IMR-90 (cell line): ENCODE measurements at regions not wholly inside any gene's neighbourhood (a gene's known extent, or its start where the extent isn't known, plus 50 kb on each side); places are given as distances from the start of the nearest gene placed in this dataset.

Experiments
- ATAC-seq: fragments of 200-7000 bp; cut with Tn5 transposase; 2 replicates; pipeline ENCODE4 v1.9.1; 2020; ENCODE audit warnings: low read depth, mild to moderate bottlenecking, moderate library complexity
- BruUV-seq: library from RNA; stranded (reverse); fragments of 400-500 nt; replicated peaks from 2 replicates; lab custom pipeline; 2021; lab: Mats Ljungman, UMichigan
- CTCF ChIA-PET: fragments of 300-600 bp; formaldehyde crosslinking; extraction: SDS; loops from one replicate; lab custom pipeline; 2021; ENCODE audit warnings: antibody characterized with exemption; lab: Yijun Ruan, JAX
- POLR2A ChIA-PET: fragments of 300-600 bp; sonication (Branson Sonifier 250); formaldehyde crosslinking; loops from one replicate; lab custom pipeline; 2022; ENCODE audit warnings: antibody characterized with exemption; ENCODE audit not compliant: unreplicated experiment; lab: Charles Lee
- DNase-seq: peaks from one replicate; pipeline ENCODE4 v3.0.0; 2013
- H2AFZ ChIP-seq: replicated peaks from 2 replicates; pipeline ENCODE3; 2013; ENCODE audit warnings: low read length, mild to moderate bottlenecking; ENCODE audit not compliant: poor library complexity
- H2AK5ac ChIP-seq: 2 replicates; pipeline ENCODE4 v1.6.1; 2013; ENCODE audit warnings: low read depth, low read length, inconsistent platforms
- H2AK9ac ChIP-seq: replicated peaks from 2 replicates; pipeline ENCODE3; 2013; ENCODE audit warnings: mild to moderate bottlenecking, low read depth, low read length, moderate library complexity; ENCODE audit not compliant: poor library complexity
- H2BK120ac ChIP-seq: 2 replicates; pipeline ENCODE4 v1.6.1; 2013; ENCODE audit warnings: low read depth, low read length, inconsistent platforms
- H2BK15ac ChIP-seq: 3 replicates; pipeline ENCODE4 v1.6.1; 2013; ENCODE audit warnings: low read depth, low read length, inconsistent platforms
- H2BK20ac ChIP-seq: 2 replicates; pipeline ENCODE4 v1.6.1; 2013; ENCODE audit warnings: low read depth, mild to moderate bottlenecking, inconsistent platforms, low read length, moderate library complexity
- H2BK5ac ChIP-seq: 2 replicates; pipeline ENCODE4 v1.6.1; 2013; ENCODE audit warnings: mild to moderate bottlenecking, low read depth, low read length, inconsistent platforms; ENCODE audit not compliant: poor library complexity, severe bottlenecking
- H3K14ac ChIP-seq: replicated peaks from 2 replicates; pipeline ENCODE4 v1.6.1; 2013; ENCODE audit warnings: low read depth, low read length, inconsistent platforms
- H3K18ac ChIP-seq: 2 replicates; pipeline ENCODE4 v1.6.1; 2013; ENCODE audit warnings: low read depth, low read length, control low read depth
- H3K23ac ChIP-seq: 2 replicates; pipeline ENCODE4 v1.6.1; 2013; ENCODE audit warnings: low read depth, low read length, inconsistent platforms
- H3K27ac ChIP-seq: 2 replicates; pipeline ENCODE4 v1.5.1; 2013; ENCODE audit warnings: mild to moderate bottlenecking, control low read depth, low read length; ENCODE audit not compliant: insufficient read depth
- H3K27me3 ChIP-seq: 2 replicates; pipeline ENCODE4 v1.6.1; 2013; ENCODE audit warnings: low read length; ENCODE audit not compliant: control insufficient read depth, insufficient read depth
- H3K36me3 ChIP-seq: 2 replicates; pipeline ENCODE4 v1.6.1; 2013; ENCODE audit warnings: low read length, mixed read lengths; ENCODE audit not compliant: control insufficient read depth, insufficient read depth
- H3K4ac ChIP-seq: 2 replicates; pipeline ENCODE4 v1.6.1; 2013; ENCODE audit warnings: low read depth, low read length, inconsistent platforms
- H3K4me1 ChIP-seq: 2 replicates; pipeline ENCODE4 v1.6.1; 2013; ENCODE audit warnings: low read length, mixed read lengths; ENCODE audit not compliant: control insufficient read depth, insufficient read depth
- H3K4me2 ChIP-seq: 2 replicates; pipeline ENCODE4 v1.6.1; 2013; ENCODE audit warnings: low read depth, mild to moderate bottlenecking, control low read depth, low read length, moderate library complexity
- H3K4me3 ChIP-seq: 2 replicates; pipeline ENCODE4 v1.5.1; 2013; ENCODE audit warnings: low read depth, mild to moderate bottlenecking, control low read depth, low read length, moderate library complexity; ENCODE audit not compliant: insufficient read depth
- H3K56ac ChIP-seq: 2 replicates; pipeline ENCODE4 v1.6.1; 2013; ENCODE audit warnings: low read length, inconsistent platforms; ENCODE audit not compliant: insufficient read depth; ENCODE audit errors: extremely low read depth
- H3K79me1 ChIP-seq, 2 experiments: 2 replicates each; pipeline ENCODE4 v1.6.1; 2013; ENCODE audit warnings: low read length in 2 of 2, inconsistent platforms in 1 of 2, low read depth in 1 of 2
- H3K9ac ChIP-seq: 2 replicates; pipeline ENCODE4 v1.6.1; 2013; ENCODE audit warnings: low read depth, low read length, control low read depth
- H3K9me1 ChIP-seq: 2 replicates; pipeline ENCODE4 v1.6.1; 2013; ENCODE audit warnings: low read length, inconsistent platforms; ENCODE audit not compliant: insufficient read depth
- H3K9me3 ChIP-seq: 2 replicates; pipeline ENCODE4 v1.6.1; 2013; ENCODE audit warnings: low read length; ENCODE audit not compliant: control insufficient read depth, insufficient read depth
- H4K20me1 ChIP-seq: 2 replicates; pipeline ENCODE4 v1.6.1; 2013; ENCODE audit warnings: low read length, inconsistent platforms; ENCODE audit not compliant: insufficient read depth
- H4K5ac ChIP-seq: 2 replicates; pipeline ENCODE4 v1.6.1; 2013; ENCODE audit warnings: mild to moderate bottlenecking, low read depth, low read length, control low read depth
- H4K8ac ChIP-seq, 2 experiments: 2 replicates each; pipeline ENCODE4 v1.6.1; 2013; ENCODE audit warnings: low read depth in 2 of 2, low read length in 2 of 2, control low read depth in 1 of 2, inconsistent platforms in 1 of 2
- H4K91ac ChIP-seq: 2 replicates; pipeline ENCODE4 v1.6.1; 2013; ENCODE audit warnings: low read depth, low read length, inconsistent platforms; ENCODE audit not compliant: insufficient read depth
- BHLHE40 ChIP-seq: fragments of 150-350 bp; IDR thresholded peaks from 2 replicates; pipeline ENCODE4 v1.6.1; 2016; ENCODE audit warnings: mild to moderate bottlenecking, low read depth, low read length
- CEBPB ChIP-seq: IDR thresholded peaks from 2 replicates; pipeline ENCODE4 v1.6.1; 2012; ENCODE audit warnings: low read depth, low read length, improper control_type of control experiment
- CHD1 ChIP-seq: IDR thresholded peaks from 2 replicates; pipeline ENCODE4 v1.6.1; 2012; ENCODE audit warnings: low read depth, low read length, improper control_type of control experiment
- CTCF ChIP-seq: conservative IDR thresholded peaks from 2 replicates; pipeline ENCODE4 v1.5.1; 2012; ENCODE audit warnings: mild to moderate bottlenecking, low read depth, low read length, improper control_type of control experiment
- ELK1 ChIP-seq: fragments of 150-350 bp; IDR thresholded peaks from 2 replicates; pipeline ENCODE4 v1.6.1; 2016; ENCODE audit warnings: low read depth, mild to moderate bottlenecking, low read length, moderate library complexity, borderline replicate concordance
- FOS ChIP-seq: fragments of 150-350 bp; IDR thresholded peaks from 2 replicates; pipeline ENCODE4 v1.6.1; 2016; ENCODE audit warnings: low read depth, low read length
- MAFK ChIP-seq: IDR thresholded peaks from 2 replicates; pipeline ENCODE4 v1.6.1; 2012; ENCODE audit warnings: low read depth, low read length, improper control_type of control experiment
- MXI1 ChIP-seq: IDR thresholded peaks from 2 replicates; pipeline ENCODE4 v1.6.1; 2012; ENCODE audit warnings: low read depth, mild to moderate bottlenecking, low read length, moderate library complexity, borderline replicate concordance
- NFE2L2 ChIP-seq: fragments of 150-350 bp; IDR thresholded peaks from 2 replicates; pipeline ENCODE4 v1.6.1; 2016; ENCODE audit warnings: low read depth, mild to moderate bottlenecking, low read length
- RCOR1 ChIP-seq: IDR thresholded peaks from 2 replicates; pipeline ENCODE4 v1.6.1; 2012; ENCODE audit warnings: mild to moderate bottlenecking, low read length, improper control_type of control experiment; ENCODE audit not compliant: insufficient replicate concordance
- SMC3 ChIP-seq: fragments of 150-350 bp; IDR thresholded peaks from 2 replicates; pipeline ENCODE4 v1.6.1; 2016; ENCODE audit warnings: low read depth, mild to moderate bottlenecking, antibody characterized with exemption, low read length, moderate library complexity
- whole genome bisulfite sequencing, 2 experiments: methylation state at CpG; one replicate each; pipeline versions ENCODE4 v1.1.5 to v1.1.7; 2013; ENCODE audit warnings: missing lambda C conversion rate in 2 of 2; ENCODE audit not compliant: insufficient read length in 1 of 2; ENCODE audit errors: extremely low coverage in 2 of 2; 5-methylcytosine and 5-hydroxymethylcytosine counted together
- dilution Hi-C: fragments of 300-500 bp; cut with HindIII; formaldehyde crosslinking; loops from one replicate; pipeline ENCODE4 v1.14.3; 2018; ENCODE audit warnings: low sequenced_read_pairs; ENCODE audit not compliant: unreplicated experiment
- in situ Hi-C: fragments of 300-500 bp; cut with MboI; formaldehyde crosslinking; loops from 3 replicates; pipeline ENCODE4 v1.14.3; 2019; ENCODE audit warnings: low sequenced_read_pairs, inconsistent platforms, mixed read lengths
- intact Hi-C: fragments of 100-400 bp; cut with micrococcal nuclease; formaldehyde crosslinking; loops from 2 replicates; pipeline ENCODE4 v1.10.0; 2022

DNA sequence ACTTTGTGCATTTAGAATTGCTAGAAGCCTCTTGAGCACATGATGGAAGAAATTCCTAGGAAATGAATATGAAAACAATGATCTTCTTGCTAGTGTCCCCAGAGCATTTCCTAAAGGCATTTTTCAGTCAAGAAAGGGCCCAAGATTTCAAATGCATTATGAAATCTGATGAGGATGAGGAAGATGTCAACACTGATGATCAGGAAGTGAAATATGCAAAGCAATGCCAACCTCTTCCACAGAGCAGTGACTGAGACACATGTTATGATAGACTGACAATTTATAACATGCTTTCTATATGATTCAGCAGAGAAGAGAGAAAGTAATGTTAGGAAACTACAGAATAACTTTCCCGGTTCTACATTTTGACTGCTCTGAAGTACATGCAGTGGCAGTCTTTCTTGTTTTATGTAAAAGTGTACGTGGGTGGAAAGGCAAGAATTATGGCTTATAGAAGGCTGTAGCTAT, 859.1 kb upstream of the GOT2 start:
- no peak overlapping the region for H2AFZ ChIP-seq
- H3K56ac ChIP-seq = peak overlapping the region; percentile 71
- ChIA-PET POLR2A (no interaction called here), CTCF (interaction anchor here (0.6 kb wide), 1 partner anchor 19 kb away, joined by 3 read pairs; no protein-coding TSS in a partner anchor)
- no TSS peak for BruUV-seq
- 0 out of 2 replicates have a peak overlapping the region, but pooled peaks have one; percentile 17 for H2AK5ac ChIP-seq
- dilution Hi-C loops (no loop called here), intact Hi-C loops (loop anchor here (2.0 kb wide), 1 partner anchor 18 kb away; no protein-coding TSS in a partner anchor), in situ Hi-C loops (no loop called here)
- peak overlapping the region; percentile 52 for H3K27ac ChIP-seq
- no peaks in the 10 kb centered on the region for H3K9me1 ChIP-seq
- H3K4me2 ChIP-seq = peak overlapping the region; percentile 42; the same call in 1 of the 2 replicates
- peak overlapping the region; percentile 72; the same call in 1 of the 2 replicates for H2BK20ac ChIP-seq
- no peak overlapping the region; the same call in 1 of the 2 replicates for H4K5ac ChIP-seq
- H3K4me3 ChIP-seq = no peak overlapping the region
- H4K91ac ChIP-seq = peak overlapping the region; percentile 53; the same call in 1 of the 2 replicates
- no peaks in the 10 kb centered on the region for H4K20me1 ChIP-seq
- no peak overlapping the region for H3K23ac ChIP-seq
- no CpG with 5 or more reads among the region's 2 CpGs for WGBS, 2 experiments
- H3K9me3 ChIP-seq = no peaks in the 10 kb centered on the region
- ATAC-seq (peak; percentile 92), DNase-seq (peak; percentile 86)
- H3K14ac ChIP-seq = no peak overlapping the region
- H3K36me3 ChIP-seq = no peaks in the 10 kb centered on the region
- peaks cover 7% of the 10 kb centered on the region for H3K4me1 ChIP-seq
- no peak overlapping the region for H2AK9ac ChIP-seq
- TF ChIP-seq CEBPB = peak; percentile 69; the same call in 1 of the 2 replicates
- TF ChIP-seq SMC3 = no peak
- peak; percentile 3; the same call in 1 of the 2 replicates for TF ChIP-seq MAFK
- no peak for TF ChIP-seq NFE2L2
- no peak for TF ChIP-seq CTCF
- TF ChIP-seq FOS = peak; percentile 38
- TF ChIP-seq BHLHE40 = no peak
- TF ChIP-seq RCOR1 = no peak
- no peak for TF ChIP-seq ELK1
- TF ChIP-seq MXI1 = no peak
- no peak for TF ChIP-seq CHD1
- H4K8ac ChIP-seq = peak overlapping the region; percentile 5 to 67; a peak in 3 of 4 replicates
- no peaks in the 10 kb centered on the region for H3K79me1 ChIP-seq
- no peak overlapping the region; the same call in 1 of the 2 replicates for H3K9ac ChIP-seq
- peak overlapping the region; percentile 76 for H2BK5ac ChIP-seq
- H2BK15ac ChIP-seq = 0 out of 3 replicates have a peak overlapping the region, but pooled peaks have one; percentile 7
- no peaks in the 10 kb centered on the region for H3K27me3 ChIP-seq
- peak overlapping the region; percentile 50; the same call in 1 of the 2 replicates for H3K18ac ChIP-seq
- peak overlapping the region; percentile 77 for H2BK120ac ChIP-seq
- peak overlapping the region; percentile 24; the same call in 1 of the 2 replicates for H3K4ac ChIP-seq
